NCI-H146 (cell line): ENCODE measurements at regions not wholly inside any gene's neighbourhood (a gene's known extent, or its start where the extent isn't known, plus 50 kb on each side); places are given as distances from the start of the nearest gene placed in this dataset.
"Not testable (repeated sequence)": the region's sequence is repeated elsewhere in the genome, so short reads cannot be mapped to it uniquely, and the experiment has no call there.

Experiments used
- DNase-seq: peaks from one replicate; lab custom pipeline; 2025; lab: John Stamatoyannopoulos, UW

DNA sequence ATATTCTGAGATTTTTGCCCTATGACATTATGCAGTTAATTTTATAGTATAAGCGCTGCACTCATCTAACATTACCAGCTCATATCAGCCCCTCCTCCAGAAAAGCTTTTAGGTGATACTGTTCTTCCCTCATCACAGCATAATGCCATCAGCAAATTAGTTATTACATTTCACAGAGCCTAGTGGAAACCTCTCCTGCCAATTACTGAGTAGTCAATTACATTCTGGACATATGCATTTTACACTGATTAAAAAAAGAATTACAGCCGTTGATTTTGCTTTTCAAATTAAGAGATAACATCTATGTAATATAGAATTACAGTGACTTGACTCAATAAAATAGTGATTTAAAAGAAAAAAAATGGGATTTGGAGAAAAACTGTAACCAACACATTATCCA, 542.1 kb downstream of the UQCRFS1 start:
- no peak for DNase-seq

DNA sequence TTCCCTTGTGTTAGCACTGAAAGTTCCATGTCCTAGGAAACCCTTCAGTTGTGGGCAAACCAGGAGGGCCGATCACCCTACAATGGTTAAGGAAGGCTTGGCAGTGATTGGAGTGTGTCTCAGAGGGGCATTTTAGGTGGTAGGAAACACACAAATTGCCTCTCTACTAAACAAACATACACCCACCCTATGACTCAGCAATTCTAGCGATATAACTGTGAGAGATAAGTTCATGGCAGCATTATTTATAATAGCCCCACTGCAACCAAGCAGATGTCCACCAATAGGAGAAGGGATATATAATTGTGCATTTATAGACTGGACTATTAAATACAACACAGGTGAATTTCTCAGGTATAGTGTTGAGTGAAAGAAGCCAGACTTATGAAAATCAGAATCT, 543.1 kb downstream of the UQCRFS1 start:
- DNase-seq: no peak

DNA sequence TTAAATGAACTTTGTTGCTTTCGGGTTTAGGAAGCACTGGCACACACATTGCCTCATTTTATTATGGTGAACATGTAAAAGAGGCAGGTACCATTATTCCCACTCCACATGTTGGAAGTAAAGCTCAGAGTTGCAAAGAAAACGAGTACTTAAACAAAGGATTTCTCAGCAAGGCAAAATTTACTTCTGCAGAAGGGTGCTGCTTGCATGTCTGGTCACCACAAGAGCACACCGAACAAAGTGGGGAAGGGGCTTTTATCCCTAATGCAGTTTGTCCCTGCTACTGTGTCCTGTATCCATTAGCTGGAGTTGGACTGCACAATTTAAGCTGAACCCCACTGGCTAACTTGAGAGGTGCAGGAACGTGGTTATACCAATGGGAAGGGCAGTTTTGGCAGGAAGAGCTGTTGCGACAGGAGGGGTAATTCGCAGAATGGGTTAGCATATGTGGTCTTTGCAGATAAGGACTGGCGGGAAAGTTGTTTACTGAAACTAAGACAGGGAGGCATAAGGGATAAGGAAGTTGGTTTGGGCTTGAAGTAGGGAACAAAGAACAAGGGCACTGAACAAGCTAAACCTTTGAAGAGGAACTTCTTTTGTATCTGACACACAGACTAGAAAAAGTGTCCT, 545.5 kb downstream of the UQCRFS1 start:
- no peak for DNase-seq

DNA sequence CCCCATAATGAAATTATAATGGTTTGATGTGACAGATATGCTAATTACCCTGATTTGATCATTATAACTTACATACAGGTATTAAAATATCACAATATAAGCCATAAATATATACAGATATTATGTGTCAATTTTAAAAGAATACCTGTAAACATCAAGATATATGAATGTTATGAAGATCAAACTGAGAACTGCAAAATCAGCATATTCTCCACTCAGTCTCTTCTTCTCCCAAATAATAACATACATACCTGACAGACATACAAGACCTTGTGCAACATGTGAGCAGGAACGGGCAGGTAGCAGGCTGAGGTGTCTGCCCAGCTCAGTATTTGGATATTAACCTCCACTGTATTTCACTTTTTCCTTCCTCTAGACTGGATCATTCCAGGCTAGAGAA, 547.2 kb downstream of the UQCRFS1 start:
- DNase-seq: no peak

DNA sequence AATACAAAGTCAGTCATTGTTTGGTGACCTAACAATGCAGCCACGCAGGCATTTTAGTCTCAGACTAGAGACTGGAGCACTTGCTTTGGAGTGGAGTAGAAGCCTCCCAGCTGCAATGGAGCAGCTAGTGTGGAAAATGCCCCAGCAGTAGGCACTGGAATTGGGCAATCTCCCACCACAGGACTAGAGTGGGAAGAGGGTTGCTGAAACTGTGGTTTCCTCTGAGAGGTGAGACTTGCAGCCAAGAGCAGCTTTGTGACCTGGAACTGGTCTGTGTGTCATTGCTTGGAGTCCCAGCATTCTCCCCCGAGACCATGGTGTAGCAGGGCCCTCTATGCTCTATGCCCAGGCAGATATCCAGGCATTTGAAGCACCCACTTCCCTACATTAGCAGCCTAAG, 556.3 kb downstream of the UQCRFS1 start:
- DNase-seq: no peak

DNA sequence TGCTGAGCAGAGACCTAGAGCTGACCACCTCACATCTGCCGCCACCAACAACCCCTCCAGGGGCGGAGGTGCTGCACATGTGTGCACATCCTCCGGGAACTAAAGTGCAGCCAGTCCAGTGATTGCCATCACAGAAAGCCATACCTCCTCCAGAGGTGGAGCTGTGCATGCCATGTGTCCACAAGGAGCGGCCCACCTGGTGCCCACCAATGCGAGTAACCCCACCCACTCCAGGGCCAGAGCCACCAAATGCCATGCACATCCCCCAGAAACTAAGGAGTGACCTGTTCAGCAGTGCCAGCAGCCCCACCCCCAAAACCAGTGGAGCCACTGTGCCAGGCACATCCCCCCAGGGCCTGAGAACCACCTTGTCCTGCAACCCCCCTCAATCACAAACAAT, 557.9 kb downstream of the UQCRFS1 start:
- no peak for DNase-seq

DNA sequence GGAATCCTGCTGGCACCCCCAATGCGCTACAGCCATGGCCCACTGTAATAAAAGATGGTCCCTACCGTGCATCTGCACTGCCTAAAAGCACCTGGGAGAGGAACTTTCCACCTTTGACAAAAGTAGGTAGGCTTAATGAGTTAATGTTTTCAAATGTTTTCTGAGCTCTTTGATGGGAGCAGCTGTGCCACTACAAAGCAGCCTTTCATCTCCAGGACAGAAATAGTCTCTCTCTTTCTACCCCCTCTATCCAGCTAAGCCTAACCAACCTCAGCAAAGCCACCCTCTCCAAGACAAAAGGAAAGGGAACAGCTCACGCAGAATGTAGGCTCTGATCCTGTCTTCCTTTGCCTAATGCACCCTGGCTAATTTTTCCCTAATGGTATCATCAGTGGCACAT, 560.2 kb downstream of the UQCRFS1 start:
- no peak for DNase-seq

- DNase-seq: no peak
Observed at GRCh38 chr19:28646629-28647028, 566.3 kb downstream of the UQCRFS1 start.

GRCh38 chr19:28644169-28644775, 568.7 kb downstream of the UQCRFS1 start:
- no peak for DNase-seq

- no peak for DNase-seq
Observed at GRCh38 chr19:28642787-28643683, 569.9 kb downstream of the UQCRFS1 start.

DNA sequence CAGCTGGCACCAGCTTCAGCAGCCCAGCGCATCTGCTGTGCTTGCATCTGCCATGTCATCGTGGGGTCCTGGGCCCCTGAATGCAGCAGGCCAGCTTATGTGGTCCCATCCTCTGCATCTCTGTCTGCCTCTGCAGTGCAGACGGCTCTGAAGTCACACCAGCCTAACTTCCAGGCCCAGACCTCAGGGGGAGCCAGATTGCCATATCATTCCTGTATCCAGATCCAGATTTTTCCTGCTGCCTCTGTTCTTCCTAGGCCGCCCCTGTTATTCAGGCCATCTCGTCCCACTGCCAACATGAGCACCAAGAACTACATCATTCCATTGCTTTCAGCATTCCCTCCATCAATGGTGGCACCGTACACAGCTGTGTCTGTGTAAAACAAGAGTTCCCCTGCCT, 571.6 kb downstream of the UQCRFS1 start:
- DNase-seq: no peak

DNA sequence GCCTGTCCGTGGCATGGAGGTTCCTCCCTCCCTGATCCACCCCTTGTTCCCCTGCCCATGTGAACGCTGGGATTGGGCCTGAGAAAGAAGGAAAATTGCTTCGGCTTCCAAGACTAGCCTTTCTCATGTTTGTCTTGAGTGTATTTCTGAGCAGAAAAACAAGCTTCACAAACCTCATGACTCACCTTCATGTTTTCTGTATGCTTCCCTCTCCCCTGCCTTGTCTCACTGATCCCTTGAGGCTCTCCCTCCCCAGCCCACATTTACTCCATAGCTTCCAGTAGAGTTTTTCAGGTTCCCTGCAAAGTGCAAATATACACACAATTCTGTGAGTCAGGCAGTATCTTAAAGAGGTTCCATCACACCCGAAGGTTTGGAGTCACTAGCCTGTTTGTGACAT, 572.4 kb downstream of the UQCRFS1 start:
- no peak for DNase-seq

DNA sequence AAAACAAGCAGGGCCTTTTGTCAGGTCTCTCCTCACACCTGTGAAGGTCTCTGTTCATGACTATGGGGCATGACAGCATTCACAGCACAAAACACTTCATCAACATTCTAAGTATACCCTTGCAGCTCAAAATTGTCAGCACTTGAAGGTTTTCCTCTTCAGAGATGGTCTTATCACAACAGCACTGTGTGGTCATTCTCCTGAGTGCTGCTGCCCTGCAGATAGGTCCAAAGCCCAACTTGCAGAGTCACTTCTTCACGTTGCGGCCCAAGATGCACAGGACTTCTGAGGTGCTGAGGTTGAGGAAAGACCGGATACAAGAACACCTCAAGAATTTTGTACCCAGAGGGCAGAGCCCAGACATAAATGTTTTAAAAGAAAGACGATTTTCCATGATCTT, 574.5 kb downstream of the UQCRFS1 start:
- no peak for DNase-seq

GRCh38 chr19:28636706-28637105, 576.2 kb downstream of the UQCRFS1 start:
- no peak for DNase-seq

DNA sequence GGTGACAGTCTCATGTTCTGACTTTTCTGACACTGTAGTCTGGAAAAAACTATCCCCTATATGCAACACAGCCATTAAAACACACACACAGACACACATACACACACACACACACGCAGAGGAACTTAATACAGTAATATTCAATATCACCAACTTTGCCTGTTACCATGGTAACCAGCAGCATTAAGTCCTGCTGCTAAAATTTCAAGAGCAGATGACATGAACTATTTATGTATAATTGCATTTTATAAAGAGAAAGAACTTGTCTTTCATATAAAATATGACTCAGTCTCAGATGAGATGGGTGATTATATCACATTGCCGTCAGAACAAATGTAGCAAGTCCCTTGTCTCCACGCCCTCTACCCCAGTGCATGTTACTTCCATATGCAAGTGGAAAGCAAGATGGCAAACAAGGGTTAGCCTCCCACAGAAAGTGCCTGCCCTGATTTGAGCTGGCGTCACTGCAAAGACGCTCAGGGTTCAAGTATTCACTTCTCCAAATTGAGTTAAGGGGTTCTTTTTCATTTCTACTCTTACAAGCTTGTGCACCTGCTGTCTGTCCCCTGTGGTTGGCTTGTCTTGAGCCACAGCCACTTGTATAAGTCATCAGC, 576.8 kb downstream of the UQCRFS1 start:
- no peak for DNase-seq

DNA sequence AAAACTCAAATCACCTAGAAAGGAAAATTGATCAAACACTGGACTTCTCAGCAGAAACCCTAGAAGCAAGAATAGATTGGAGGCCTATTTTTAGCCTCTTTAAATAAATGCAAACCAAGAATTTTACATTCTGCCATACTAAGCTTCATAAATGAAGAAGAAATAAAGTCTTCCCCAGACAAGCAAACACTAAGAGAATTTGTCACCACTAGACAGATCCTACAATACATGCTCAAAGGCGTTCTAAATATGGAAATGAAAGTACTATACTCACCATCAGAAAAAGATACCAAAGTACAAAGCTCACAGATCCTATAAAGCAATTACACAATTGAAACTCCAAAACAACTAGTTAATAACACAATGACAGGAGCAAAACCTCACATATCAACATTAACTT, 578.1 kb downstream of the UQCRFS1 start:
- DNase-seq: no peak

DNA sequence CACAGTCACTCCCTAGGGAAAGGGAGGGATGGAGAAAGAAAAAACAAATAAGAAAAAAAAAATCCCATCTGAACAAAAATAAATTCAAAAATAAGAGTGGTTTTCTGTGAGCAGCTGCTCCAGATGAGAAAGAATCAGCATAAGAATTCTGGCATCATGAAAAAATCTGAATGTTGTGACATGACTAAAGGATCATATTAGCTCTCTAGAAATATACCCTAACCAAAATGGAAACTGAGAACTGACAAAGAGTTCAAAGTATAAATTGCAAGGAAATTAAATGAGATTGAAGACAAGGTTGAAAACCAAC, 579.0 kb downstream of the UQCRFS1 start:
- DNase-seq: no peak

DNA sequence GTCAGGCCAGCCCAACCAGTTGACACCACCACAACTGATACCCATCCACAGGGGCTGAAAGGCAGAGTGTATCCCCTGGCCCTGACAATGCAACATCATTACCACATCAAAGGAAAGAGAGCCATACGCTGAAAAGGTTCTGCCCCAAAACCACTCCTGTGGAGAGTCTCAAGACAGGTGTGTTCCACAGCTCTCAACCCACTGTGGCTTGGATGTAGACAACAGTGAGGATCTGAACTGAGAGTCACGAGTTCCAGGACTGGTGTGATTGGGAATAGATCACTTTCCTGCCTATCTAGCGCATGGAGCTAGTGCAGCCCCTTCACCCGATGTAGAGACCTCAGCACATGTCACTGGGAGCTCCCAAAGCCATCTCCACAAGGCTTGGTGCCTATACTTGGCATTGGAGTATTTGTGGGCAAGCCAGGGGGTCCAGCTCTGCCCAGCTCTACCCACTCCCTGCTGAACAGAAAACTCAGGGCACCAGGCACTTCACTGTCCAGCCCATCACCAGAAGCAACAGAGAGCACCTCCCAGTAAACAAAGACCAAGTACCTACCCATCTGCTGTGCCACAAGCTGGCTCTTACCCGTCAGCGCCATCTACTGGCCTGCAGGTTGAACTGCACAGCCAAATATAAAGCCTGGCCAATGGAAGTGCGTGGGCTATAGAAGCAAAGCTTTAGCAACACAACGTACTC, 579.5 kb downstream of the UQCRFS1 start:
- peak; percentile 41 for DNase-seq

DNA sequence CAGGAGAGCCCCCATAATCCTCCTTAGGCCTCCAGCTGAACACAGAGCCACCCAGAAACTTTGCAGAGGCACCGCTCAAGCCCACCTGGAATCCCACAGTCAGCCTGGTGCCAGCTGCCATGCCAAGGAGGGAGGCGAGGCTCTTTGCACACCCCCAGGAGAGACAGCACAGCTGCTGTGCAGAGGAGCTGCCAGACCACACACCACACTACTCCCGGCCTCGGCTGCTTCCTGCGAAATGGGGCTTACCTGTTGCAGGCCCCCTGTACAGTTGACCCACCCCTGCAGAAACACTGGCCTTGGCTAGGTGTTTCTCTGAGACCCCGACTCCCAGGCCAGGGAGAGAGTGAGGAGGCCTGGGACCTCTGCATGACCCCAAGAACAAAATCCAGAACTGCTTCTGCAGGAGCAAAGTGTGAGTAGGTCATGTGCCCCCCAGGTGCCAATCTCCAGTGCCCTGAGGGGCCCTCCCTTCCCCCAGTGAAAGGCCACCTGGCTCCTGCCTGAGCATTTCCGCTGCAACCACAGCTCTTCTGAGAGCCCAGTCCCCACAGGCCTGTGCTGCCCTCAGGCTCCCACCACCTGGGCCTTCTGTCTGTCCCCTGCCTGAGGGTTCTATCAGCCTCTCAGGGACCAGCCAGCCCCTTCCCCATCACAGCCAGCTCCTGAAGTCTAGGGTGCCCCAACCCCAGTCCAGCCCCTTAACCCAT, 580.4 kb downstream of the UQCRFS1 start:
- no peak for DNase-seq

GRCh38 chr19:28631961-28632360, 581.0 kb downstream of the UQCRFS1 start:
- DNase-seq: no peak

DNA sequence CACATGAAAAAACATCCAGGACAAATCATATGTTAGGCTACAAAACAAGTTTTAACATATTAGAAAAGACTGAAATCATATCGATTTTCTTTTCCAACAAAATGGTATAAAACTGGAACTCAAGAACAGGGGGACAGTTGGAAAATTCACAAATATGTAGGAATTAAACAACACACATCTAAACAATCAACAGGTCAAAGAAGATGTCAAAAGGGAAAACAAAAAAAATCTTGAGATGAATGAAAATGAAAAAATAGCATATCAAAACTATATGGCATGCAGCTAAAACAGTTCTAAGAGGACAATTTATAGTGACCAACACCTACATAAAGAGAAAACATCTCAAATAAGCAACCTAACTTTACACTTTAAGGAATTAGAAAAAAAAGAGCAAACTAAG, 585.3 kb downstream of the UQCRFS1 start:
- DNase-seq: no peak

GRCh38 chr19:28626407-28626806, 586.5 kb downstream of the UQCRFS1 start:
- not testable (repeated sequence) for DNase-seq
